Effector memory CD8-positive, alpha-beta T cell (primary cell): ENCODE measurements at regions not wholly inside any gene's neighbourhood (a gene's known extent, or its start where the extent isn't known, plus 50 kb on each side); places are given as distances from the start of the nearest gene placed in this dataset.

Source experiments
- ATAC-seq: fragments of 150-1000 bp; cut with Tn5 transposase; replicated peaks from 2 replicates; pipeline ENCODE4 v1.10.0; 2021; ENCODE audit warnings: mild to moderate bottlenecking, moderate library complexity
- DNase-seq, 3 experiments: peaks; one replicate each; pipeline ENCODE4 v3.0.0; 2021
- H3K27ac Mint-ChIP-seq, 2 donors: one replicate each; pipeline ENCODE4 v1.8.0; 2022; ENCODE audit warnings: mild to moderate bottlenecking in 2 of 2, mixed read lengths in 2 of 2, moderate library complexity in 2 of 2
- H3K27me3 Mint-ChIP-seq, 2 donors: one replicate each; pipeline ENCODE4 v1.8.0; 2022; ENCODE audit warnings: mixed read lengths in 2 of 2
- H3K36me3 Mint-ChIP-seq: one replicate; pipeline ENCODE4 v1.8.0; 2022; ENCODE audit warnings: mild to moderate bottlenecking, moderate library complexity, mixed read lengths; ENCODE audit not compliant: insufficient read depth
- H3K4me1 Mint-ChIP-seq, 2 donors: one replicate each; pipeline ENCODE4 v1.8.0; 2022; ENCODE audit warnings: low read depth in 2 of 2, mixed read lengths in 2 of 2
- H3K4me3 Mint-ChIP-seq, 2 donors: one replicate each; pipeline ENCODE4 v1.8.0; 2022; ENCODE audit warnings: mild to moderate bottlenecking in 2 of 2, mixed read lengths in 2 of 2, moderate library complexity in 2 of 2
- H3K9me3 Mint-ChIP-seq, 2 donors: one replicate each; pipeline ENCODE4 v1.8.0; 2022; ENCODE audit warnings: mixed read lengths in 2 of 2

DNA sequence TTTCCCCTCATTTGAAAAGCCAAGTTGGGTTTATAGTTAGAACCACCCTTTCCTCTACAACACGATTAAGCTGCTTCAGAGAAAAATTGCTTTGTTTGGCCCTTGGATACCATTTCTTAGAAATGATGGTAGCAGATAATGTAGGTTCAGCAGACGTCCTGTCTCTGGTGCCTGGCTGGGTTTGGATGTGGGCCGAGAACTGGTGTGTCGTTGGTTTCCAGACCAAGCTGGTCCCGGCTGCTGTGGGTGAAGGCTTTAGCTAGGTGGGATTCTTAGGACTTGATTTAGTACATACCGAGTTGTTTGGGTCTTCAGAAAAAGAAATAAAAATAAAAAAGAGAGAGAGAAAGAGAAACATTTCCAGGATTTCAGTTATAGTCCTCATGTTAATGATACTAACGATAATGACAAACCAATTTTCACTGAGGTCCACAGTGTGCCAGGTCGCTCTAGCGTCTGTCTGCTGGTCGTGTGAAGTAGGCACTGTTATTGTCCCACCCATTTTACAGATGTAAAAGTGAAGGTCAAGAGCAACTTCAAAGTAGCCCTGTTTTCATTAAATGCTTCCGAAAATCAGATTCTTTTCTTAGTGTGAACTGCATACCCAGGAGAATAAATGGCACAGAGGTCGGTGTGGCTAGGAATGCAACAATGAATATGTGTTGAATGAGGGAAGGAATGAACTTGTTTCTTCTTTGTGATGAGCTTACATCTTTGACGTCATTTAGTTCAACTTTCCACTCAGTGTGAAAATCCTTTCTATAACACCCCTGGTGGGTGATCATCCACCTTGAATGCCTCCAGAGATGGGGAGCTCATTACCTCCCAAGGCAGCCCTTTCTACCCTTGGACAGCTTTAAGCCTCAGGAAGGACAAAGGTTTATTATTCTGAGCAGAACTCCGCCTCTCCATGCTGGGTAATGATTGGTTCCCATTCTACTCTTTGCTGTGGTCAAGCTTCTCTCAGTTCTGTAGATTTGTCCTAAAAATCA, 115.9 kb downstream of the INHBB start:
- no peak for ATAC-seq
- H3K36me3 Mint-ChIP-seq = peaks cover 3% of the 10 kb centered on the region
- H3K4me1 Mint-ChIP-seq = no peaks in the 10 kb centered on the region

DNA sequence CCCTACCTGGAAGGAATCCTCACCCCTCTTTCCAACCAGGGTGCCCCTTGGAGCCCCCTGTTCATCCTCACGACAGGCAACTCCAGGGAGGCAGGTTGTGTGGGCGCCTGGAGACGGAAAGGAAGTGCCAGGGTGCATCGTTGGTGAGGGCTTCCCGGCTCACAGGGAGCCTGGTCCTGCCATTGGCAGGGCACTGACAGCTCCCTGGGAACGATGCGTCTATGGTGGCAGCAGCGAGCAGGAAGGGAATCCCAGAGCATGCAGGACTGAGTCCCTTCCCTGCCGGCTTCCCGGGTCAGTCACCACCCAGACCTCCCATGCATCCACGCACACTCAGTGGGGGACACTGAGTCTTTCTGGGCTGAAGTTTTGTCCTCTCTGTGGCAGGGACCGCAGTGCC, 117.6 kb downstream of the INHBB start:
- Mint-ChIP-seq H3K4me1 (no peaks in the 10 kb centered on the region), H3K36me3 (peaks cover 3% of the 10 kb centered on the region), H3K4me3 (no peak overlapping the region), H3K27ac (no peak overlapping the region), H3K9me3 (peaks cover 0 to 9% of the 10 kb centered on the region in 2 donors), H3K27me3 (peaks cover 4 to 68% of the 10 kb centered on the region in 2 donors)
- DNase-seq = no peak
- ATAC-seq = no peak

More for the DNA sequence above, 115.9 kb downstream of the INHBB start:
- Mint-ChIP-seq H3K9me3 (peaks cover 1 to 17% of the 10 kb centered on the region in 2 donors), H3K27me3 (peaks cover 4 to 57% of the 10 kb centered on the region in 2 donors), H3K27ac (no peak overlapping the region), H3K4me3 (no peak overlapping the region)
- no peak for DNase-seq

DNA sequence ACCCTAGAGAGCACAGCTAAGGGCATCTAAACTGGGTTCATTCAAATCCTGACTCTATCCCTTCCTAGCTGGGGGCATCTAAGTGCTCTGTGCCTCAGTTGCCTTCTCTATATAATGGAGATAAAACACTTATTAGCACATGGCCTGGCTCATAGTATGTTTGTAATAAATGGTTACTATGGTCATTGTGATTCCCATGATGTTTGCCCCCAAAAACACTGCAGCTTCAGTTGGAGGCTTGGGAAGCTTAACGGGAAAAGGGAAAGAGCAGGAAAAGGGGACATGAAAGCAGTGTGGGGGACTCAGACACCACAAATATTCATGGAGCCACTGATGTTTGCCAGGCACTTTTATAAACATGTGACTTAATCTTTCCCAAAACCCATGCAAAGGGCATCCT, 118.1 kb downstream of the INHBB start:
- Mint-ChIP-seq H3K36me3 (peaks cover 3% of the 10 kb centered on the region), H3K27ac (no peak overlapping the region), H3K4me1 (no peaks in the 10 kb centered on the region), H3K27me3 (peaks cover 4 to 68% of the 10 kb centered on the region in 2 donors), H3K4me3 (no peak overlapping the region), H3K9me3 (peaks cover 0 to 5% of the 10 kb centered on the region in 2 donors)
- DNase-seq (no peak), ATAC-seq (no peak)

DNA sequence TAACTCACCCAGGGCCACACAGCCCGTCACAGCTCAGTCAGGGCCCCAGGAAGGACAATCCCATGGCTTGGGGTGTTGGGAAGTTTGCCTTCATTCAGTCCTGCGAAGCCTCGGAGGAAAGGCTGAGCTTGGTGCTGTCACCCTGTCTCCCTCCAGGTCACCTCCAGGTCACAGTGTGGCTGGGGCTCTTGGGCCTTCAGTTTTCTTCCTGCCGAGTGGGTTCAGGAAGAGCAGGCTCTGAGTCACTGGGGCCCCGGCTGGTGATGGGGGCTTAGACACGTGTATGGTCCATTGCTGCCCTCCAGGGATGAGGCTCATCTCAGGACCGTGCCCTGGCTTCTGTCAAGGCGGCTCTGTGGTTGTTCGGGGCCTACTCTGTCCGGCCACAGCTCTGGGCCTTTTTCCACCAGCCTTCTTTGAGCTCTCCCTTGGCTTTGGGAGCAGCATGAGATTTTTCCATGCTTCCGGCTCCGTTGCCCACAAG, 118.6 kb downstream of the INHBB start:
- no peak for ATAC-seq
- peaks cover 3% of the 10 kb centered on the region for H3K36me3 Mint-ChIP-seq
- DNase-seq = no peak
- no peak overlapping the region for H3K27ac Mint-ChIP-seq
- H3K4me1 Mint-ChIP-seq = no peaks in the 10 kb centered on the region
- peaks cover 4 to 68% of the 10 kb centered on the region in 2 donors for H3K27me3 Mint-ChIP-seq
- H3K9me3 Mint-ChIP-seq = no peaks in the 10 kb centered on the region
- H3K4me3 Mint-ChIP-seq = no peak overlapping the region

DNA sequence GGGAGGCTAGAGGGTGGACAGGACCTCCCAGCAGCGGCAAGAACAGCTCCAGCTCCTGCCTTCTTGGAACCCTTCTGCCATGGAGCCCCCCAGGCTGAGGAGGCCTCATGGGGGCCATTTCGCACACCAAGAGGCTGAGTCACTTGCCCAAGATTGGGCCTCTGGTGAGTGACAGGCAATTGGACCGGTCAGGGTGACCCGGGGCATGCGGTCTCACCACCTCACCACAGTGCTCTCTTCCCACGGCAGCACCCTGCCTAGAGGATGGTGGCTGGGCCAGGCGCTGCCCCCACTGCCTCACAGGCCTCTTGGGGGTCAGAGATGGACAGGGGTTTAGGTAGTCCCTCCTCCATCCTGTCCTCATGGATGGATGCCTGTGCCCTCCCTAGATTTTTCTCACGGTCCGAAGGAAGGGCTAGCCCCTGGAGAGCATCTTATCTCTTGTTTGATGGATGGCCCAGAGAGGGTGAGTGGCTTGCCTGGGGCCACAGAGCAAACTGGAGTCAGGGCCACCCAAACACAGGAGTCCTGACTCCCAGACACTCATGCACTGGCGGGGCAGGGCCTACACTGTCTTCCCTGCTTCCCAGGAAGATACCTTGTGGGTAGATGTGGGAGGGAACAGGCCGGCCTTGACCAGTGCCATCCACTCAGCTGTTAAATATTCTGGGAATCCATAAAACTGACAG, 119.2 kb downstream of the INHBB start:
- DNase-seq = no peak
- no peak overlapping the region for H3K4me3 Mint-ChIP-seq
- peaks cover 4 to 71% of the 10 kb centered on the region in 2 donors for H3K27me3 Mint-ChIP-seq
- no peak for ATAC-seq
- no peaks in the 10 kb centered on the region for H3K9me3 Mint-ChIP-seq
- H3K27ac Mint-ChIP-seq = no peak overlapping the region
- no peaks in the 10 kb centered on the region for H3K4me1 Mint-ChIP-seq
- peaks cover 3% of the 10 kb centered on the region for H3K36me3 Mint-ChIP-seq

DNA sequence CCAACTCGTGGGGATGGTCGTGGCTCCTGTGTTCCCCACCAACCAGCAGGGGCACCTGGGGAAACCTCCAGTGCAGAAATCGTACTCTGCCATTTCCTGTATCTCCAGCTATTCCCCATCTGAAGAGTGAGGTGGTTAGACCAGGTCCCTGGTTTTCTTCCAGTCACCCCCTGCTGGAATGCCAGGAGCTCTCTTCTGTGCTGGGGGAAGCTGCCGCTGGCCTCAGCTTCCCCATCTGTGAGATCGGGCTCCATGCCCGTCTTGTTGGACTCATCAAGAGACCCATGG, 119.7 kb downstream of the INHBB start:
- Mint-ChIP-seq H3K4me1 (no peaks in the 10 kb centered on the region), H3K9me3 (no peaks in the 10 kb centered on the region), H3K36me3 (peaks cover 3% of the 10 kb centered on the region), H3K4me3 (no peak overlapping the region), H3K27me3 (peaks cover 4 to 71% of the 10 kb centered on the region in 2 donors), H3K27ac (no peak overlapping the region)
- ATAC-seq = no peak
- no peak for DNase-seq

DNA sequence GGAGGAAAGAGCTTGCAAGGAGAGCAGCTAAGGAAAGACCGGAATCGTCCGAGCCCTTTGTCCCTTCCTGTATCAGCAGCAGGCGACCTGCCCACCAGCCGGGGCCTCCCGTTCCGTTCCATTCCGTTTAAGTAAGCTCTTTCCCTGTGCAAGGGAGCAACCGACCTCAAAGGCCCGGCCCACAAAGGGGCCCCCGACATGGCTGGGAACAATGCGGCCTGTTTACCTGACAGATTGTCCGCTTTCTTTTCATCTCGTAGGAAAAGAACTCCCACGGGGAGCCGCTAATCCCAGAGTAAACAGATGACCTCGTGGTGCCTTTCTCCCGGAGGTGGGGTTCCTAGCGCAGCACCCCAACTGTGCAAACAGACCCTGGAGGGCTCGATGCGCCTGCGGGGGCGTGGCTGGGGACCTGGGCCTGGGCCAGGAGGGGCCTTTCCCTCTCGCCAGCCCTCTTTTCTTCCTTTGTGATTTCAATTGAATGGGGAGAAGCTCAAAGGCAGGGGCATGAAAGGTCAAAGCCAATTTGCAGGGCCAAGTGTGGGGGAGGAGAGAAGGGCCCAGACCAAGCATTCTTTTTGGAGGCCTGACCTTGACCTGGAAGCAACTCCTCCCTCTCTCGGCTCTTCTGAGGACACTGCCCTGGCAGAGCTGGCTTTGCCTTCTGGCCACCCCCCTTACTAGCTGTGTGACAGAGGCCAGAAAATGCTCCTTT, 120.2 kb downstream of the INHBB start:
- ATAC-seq = no peak

DNA sequence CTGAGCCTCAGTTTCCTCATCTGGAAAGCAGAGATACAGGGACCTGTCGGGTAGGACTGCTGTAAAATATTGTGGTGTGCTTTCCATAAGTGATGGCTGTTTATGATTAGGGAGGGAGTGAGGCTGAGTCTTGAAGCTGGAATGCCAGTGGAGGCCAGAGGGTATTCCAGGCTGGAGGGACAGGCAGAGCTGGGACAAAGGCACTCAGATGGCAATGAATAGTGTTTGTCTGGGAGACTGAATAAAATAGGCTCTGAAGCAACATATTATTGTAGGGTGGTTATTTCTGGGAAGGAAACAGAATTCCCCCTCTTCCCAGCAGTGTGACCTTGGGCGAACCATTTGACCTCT, 120.7 kb downstream of the INHBB start:
- no peaks in the 10 kb centered on the region for H3K9me3 Mint-ChIP-seq
- ATAC-seq (no peak), DNase-seq (no peak)
- H3K27me3 Mint-ChIP-seq = peaks cover 4 to 61% of the 10 kb centered on the region in 2 donors
- no peak overlapping the region for H3K4me3 Mint-ChIP-seq
- peaks cover 3% of the 10 kb centered on the region for H3K36me3 Mint-ChIP-seq
- no peak overlapping the region for H3K27ac Mint-ChIP-seq
- H3K4me1 Mint-ChIP-seq = no peaks in the 10 kb centered on the region

More for the DNA sequence above, 120.2 kb downstream of the INHBB start:
- peaks cover 4 to 66% of the 10 kb centered on the region in 2 donors for H3K27me3 Mint-ChIP-seq
- H3K27ac Mint-ChIP-seq = no peak overlapping the region
- no peak overlapping the region for H3K4me3 Mint-ChIP-seq
- DNase-seq = no peak
- no peaks in the 10 kb centered on the region for H3K4me1 Mint-ChIP-seq
- H3K36me3 Mint-ChIP-seq = peaks cover 3% of the 10 kb centered on the region
- no peaks in the 10 kb centered on the region for H3K9me3 Mint-ChIP-seq

DNA sequence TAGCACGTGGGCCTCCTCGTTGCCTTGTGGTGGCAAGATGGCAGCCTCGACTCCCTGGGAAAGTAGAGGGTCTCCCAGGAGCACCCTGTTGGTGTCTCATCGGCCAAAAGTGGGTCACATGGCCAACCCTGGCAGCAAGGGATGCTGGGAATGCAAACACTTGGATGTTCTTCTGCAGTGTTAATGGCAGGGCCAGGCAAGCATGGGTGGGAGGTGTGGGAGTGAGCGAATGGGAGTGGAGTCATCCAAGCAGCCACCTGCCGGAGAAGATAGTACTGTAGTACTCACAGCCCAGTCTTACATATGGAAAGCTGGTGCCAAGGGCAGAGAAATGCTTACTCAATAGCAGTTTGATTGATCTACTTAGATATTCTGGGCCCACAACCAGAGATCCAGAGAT, 122.2 kb downstream of the INHBB start:
- DNase-seq = no peak
- no peak overlapping the region for H3K27ac Mint-ChIP-seq
- H3K4me3 Mint-ChIP-seq = no peak overlapping the region
- ATAC-seq = no peak
- H3K4me1 Mint-ChIP-seq = no peaks in the 10 kb centered on the region
- H3K27me3 Mint-ChIP-seq = peaks cover 4 to 54% of the 10 kb centered on the region in 2 donors
- peaks cover 0 to 3% of the 10 kb centered on the region in 2 donors for H3K9me3 Mint-ChIP-seq
- peaks cover 3% of the 10 kb centered on the region for H3K36me3 Mint-ChIP-seq

DNA sequence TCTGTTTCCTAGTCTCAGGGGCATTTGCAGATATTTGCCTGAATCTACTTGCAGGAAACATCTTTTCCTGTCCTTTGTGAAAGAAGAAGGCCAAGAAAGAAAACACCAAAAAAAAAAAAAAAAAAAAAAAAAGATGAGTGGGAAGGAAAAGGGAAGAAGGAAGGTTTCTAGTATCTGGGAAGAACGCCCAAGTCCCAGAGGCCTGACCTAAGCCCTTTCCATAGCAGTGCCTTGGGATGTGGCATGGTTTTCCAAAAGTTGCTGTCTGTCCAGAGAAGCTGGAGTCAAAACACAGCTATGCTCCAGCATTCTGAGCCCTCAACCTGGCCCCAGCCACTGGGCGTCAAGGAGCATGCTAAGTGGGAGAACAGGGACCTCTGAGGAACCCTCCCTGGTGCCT, 123.5 kb downstream of the INHBB start:
- no peak for DNase-seq
- Mint-ChIP-seq H3K27ac (no peak overlapping the region), H3K27me3 (peaks cover 4 to 48% of the 10 kb centered on the region in 2 donors), H3K4me3 (no peak overlapping the region), H3K4me1 (no peaks in the 10 kb centered on the region), H3K36me3 (peaks cover 3% of the 10 kb centered on the region), H3K9me3 (peaks cover 0 to 3% of the 10 kb centered on the region in 2 donors)
- no peak for ATAC-seq

DNA sequence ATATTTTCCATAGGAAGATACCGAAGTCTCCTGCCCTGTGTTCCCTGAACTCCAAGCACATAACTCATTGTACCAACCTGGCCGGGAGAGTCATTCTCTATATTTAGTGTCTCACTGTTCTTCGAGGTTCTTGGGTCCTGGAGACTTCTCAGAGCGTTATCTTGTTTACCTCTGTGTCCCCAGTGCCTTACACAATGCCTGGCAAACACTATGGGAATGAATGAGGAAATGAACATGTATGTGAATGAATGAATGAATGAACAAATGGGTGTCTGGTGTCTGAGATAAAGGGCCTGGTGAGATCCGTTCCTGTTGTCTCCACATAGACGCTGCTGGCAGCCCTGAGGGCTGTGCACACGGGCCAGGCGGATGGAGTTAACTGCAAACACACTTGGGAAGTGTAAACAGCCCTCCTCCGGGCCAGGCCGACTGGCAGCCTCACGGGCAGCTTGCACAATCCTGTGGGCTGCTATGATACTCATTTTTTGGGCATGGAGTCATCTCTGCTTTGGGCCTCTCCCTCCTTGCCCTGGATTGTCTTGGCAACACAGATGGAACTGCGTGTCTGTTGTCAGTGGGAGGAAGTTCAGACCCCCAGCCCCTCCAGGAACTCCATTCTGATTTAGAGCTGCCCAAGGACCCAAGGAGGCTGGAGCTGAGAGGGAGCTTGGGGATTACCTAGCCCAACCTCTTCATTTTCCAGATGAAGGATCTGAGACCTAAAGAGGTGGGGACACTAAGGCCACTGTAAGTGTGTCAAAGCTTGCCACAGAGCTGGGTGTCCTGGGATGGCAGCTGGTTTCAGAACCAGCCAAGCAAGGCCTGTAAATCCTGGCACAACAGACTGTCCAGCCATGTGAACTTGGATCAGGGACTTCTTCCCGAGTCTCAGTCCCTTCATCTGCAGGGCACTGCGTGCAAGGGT, 124.4 kb downstream of the INHBB start:
- Mint-ChIP-seq H3K4me3 (no peak overlapping the region), H3K9me3 (peaks cover 0 to 3% of the 10 kb centered on the region in 2 donors), H3K36me3 (peaks cover 3% of the 10 kb centered on the region), H3K27ac (no peak overlapping the region), H3K27me3 (peaks cover 4 to 43% of the 10 kb centered on the region in 2 donors), H3K4me1 (no peaks in the 10 kb centered on the region)
- no peak for ATAC-seq
- no peak for DNase-seq

DNA sequence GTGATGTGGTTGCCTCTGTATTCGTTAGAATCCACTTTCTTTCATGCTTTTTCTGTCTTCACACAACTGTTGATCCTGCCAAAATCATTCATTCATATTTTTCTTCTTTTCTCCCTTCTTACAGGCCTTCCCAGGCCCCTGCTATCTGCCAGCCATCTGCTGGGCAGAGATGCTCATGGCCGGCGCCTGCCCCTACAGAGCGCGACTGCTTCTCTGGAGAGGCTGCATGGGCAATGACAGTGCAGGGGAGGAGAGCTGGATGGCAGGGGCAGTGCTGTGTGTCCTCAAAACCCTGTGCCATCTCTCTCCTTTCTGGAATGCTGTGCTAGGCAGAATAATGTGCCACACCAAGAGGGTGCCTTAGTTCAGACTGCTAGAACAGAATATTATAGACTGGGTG, 125.2 kb downstream of the INHBB start:
- no peak overlapping the region for H3K27ac Mint-ChIP-seq

More for the DNA sequence above, 125.2 kb downstream of the INHBB start:
- peaks cover 4 to 42% of the 10 kb centered on the region in 2 donors for H3K27me3 Mint-ChIP-seq
- peaks cover 3% of the 10 kb centered on the region for H3K36me3 Mint-ChIP-seq
- H3K9me3 Mint-ChIP-seq = peaks cover 0 to 3% of the 10 kb centered on the region in 2 donors
- H3K4me1 Mint-ChIP-seq = no peaks in the 10 kb centered on the region
- no peak for ATAC-seq
- H3K4me3 Mint-ChIP-seq = no peak overlapping the region
- no peak for DNase-seq
